ENCODE measurements at regions not wholly inside any gene's neighbourhood (a gene's known extent, or its start where the extent isn't known, plus 50 kb on each side); places are given as distances from the start of the nearest gene placed in this dataset.

DNA sequence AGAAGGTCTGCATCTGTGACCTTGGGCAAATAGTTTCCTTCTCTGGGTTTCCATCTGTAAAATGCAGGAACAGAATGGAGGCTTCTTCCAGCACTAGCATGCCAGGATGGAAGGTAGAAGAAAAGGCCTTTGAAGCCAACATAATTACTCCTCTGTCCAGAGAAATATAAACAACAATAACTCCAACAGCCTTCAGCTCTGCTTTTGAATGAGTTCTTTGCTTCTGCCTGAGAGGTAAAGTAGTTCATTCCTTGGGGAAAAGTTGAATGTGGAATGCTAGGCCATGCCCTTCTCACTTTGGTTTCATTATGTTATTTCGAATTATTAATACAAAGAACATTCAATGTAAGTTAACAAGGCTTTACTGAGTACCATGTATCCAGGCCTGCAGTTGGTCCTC, 61.2 kb upstream of the BLID start:
- no peak overlapping the region for H3K27ac ChIP-seq
- no peaks in the 10 kb centered on the region for H3K79me2 ChIP-seq (ENCODE audit: low read depth)
- H3K36me3 Mint-ChIP-seq = peaks cover 14% of the 10 kb centered on the region
- no peak overlapping the region for H3K27ac Mint-ChIP-seq
- H3K9me3 Mint-ChIP-seq = no peaks in the 10 kb centered on the region
- H3K4me1 Mint-ChIP-seq = peaks cover 25% of the 10 kb centered on the region
- no peak for DNase-seq (ENCODE audit: low spot score)
- no peak overlapping the region for H3K9ac ChIP-seq
- H3K4me3 Mint-ChIP-seq = no peak overlapping the region
- H2AFZ ChIP-seq (replicated peaks) = no peak overlapping the region
- peaks cover 6% of the 10 kb centered on the region for H3K4me1 ChIP-seq
- no peaks in the 10 kb centered on the region for H3F3A ChIP-seq (ENCODE audit: low read depth)
- H3K4me3 ChIP-seq = no peak overlapping the region
- no peaks in the 10 kb centered on the region for H3K9me3 ChIP-seq (ENCODE audit: low read depth)
- no peak overlapping the region for H3K4me2 ChIP-seq
- TF ChIP-seq EZH2phosphoT487 (IDR thresholded peaks at IDR 0.05) (no peak), EZH2 (IDR thresholded peaks at IDR 0.05) (no peak)
- TF ChIP-seq, protein P1, sequence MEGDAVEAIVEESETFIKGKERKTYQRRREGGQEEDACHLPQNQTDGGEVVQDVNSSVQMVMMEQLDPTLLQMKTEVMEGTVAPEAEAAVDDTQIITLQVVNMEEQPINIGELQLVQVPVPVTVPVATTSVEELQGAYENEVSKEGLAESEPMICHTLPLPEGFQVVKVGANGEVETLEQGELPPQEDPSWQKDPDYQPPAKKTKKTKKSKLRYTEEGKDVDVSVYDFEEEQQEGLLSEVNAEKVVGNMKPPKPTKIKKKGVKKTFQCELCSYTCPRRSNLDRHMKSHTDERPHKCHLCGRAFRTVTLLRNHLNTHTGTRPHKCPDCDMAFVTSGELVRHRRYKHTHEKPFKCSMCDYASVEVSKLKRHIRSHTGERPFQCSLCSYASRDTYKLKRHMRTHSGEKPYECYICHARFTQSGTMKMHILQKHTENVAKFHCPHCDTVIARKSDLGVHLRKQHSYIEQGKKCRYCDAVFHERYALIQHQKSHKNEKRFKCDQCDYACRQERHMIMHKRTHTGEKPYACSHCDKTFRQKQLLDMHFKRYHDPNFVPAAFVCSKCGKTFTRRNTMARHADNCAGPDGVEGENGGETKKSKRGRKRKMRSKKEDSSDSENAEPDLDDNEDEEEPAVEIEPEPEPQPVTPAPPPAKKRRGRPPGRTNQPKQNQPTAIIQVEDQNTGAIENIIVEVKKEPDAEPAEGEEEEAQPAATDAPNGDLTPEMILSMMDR (IDR thresholded peaks at IDR 0.05) = no peak
- no peaks in the 10 kb centered on the region for H4K20me1 ChIP-seq (ENCODE audit: low read depth)
- no peaks in the 10 kb centered on the region for H3K27me3 ChIP-seq
- no peaks in the 10 kb centered on the region for H3K27me3 Mint-ChIP-seq (ENCODE audit: insufficient read depth, low read depth)
- no peaks in the 10 kb centered on the region for H3K36me3 ChIP-seq

DNA sequence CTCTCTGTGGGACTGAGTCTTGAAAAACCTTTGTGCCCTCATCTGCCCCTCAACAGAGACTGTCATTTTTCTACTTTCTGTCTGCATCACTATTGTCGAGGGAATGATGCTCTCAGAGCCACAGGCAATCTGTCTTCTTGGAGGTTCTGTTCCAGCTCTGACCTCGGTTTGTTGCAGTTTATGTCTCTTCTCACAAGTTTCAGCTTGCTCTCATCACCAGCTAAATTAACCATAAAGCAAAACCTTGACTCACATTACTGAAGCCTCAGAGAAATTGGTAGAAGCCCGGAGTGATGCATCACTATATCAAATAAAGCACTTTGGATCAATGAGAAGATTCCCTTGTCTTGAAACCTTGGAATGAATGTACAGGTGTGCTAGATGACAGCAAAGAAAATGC, 60.6 kb upstream of the BLID start:
- Mint-ChIP-seq H3K4me1 (peaks cover 25% of the 10 kb centered on the region), H3K4me3 (no peak overlapping the region), H3K36me3 (peaks cover 14% of the 10 kb centered on the region), H3K27ac (no peak overlapping the region), H3K9me3 (no peaks in the 10 kb centered on the region), H3K27me3 (ENCODE audit: insufficient read depth, low read depth) (no peaks in the 10 kb centered on the region)
- Histone ChIP-seq H3K4me2 (no peak overlapping the region), H3F3A (ENCODE audit: low read depth) (no peaks in the 10 kb centered on the region), H3K79me2 (ENCODE audit: low read depth) (no peaks in the 10 kb centered on the region), H4K20me1 (ENCODE audit: low read depth) (no peaks in the 10 kb centered on the region), H3K27ac (no peak overlapping the region), H3K9ac (no peak overlapping the region), H2AFZ (replicated peaks) (no peak overlapping the region), H3K9me3 (ENCODE audit: low read depth) (no peaks in the 10 kb centered on the region), H3K4me1 (peaks cover under 1% of the 10 kb centered on the region), H3K27me3 (no peaks in the 10 kb centered on the region), H3K36me3 (no peaks in the 10 kb centered on the region), H3K4me3 (no peak overlapping the region)
- DNase-seq (ENCODE audit: low spot score) = no peak
- no peak for TF ChIP-seq EZH2 (IDR thresholded peaks at IDR 0.05)
- TF ChIP-seq, protein P1 (IDR thresholded peaks at IDR 0.05) = no peak

DNA sequence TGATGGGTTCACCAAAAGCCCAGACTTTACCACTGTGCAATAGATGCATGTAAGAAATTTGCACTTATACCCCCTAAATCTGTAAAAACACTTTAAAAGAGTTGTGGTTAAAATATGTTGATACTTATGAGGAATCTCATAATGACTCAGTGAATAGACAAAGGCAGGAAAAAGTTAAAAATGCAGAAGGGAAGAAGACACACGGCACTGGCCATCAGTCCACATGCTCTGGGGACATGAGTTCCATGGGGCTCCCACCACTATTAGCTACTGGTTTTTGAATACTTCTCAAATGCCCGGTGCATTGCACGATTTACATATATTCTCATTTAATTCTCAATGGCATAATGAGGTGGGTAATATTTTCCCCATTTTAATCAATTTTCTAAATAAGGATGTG, 59.3 kb upstream of the BLID start:
- Histone ChIP-seq H3K27me3 (no peaks in the 10 kb centered on the region), H3K4me1 (no peaks in the 10 kb centered on the region), H3K79me2 (ENCODE audit: low read depth) (no peaks in the 10 kb centered on the region), H2AFZ (replicated peaks) (no peak overlapping the region), H3K4me2 (no peak overlapping the region), H3K27ac (no peak overlapping the region), H3K9ac (no peak overlapping the region), H3F3A (ENCODE audit: low read depth) (no peaks in the 10 kb centered on the region), H4K20me1 (ENCODE audit: low read depth) (no peaks in the 10 kb centered on the region), H3K4me3 (no peak overlapping the region), H3K36me3 (no peaks in the 10 kb centered on the region), H3K9me3 (ENCODE audit: low read depth) (no peaks in the 10 kb centered on the region)
- DNase-seq (ENCODE audit: low spot score) = no peak
- Mint-ChIP-seq H3K9me3 (no peaks in the 10 kb centered on the region), H3K4me1 (peaks cover 16% of the 10 kb centered on the region), H3K27me3 (ENCODE audit: insufficient read depth, low read depth) (no peaks in the 10 kb centered on the region), H3K36me3 (peaks cover 16% of the 10 kb centered on the region), H3K27ac (no peak overlapping the region), H3K4me3 (no peak overlapping the region)
- TF ChIP-seq, protein P1 (IDR thresholded peaks at IDR 0.05) = no peak
- no peak for TF ChIP-seq EZH2phosphoT487 (IDR thresholded peaks at IDR 0.05)
- TF ChIP-seq EZH2 (IDR thresholded peaks at IDR 0.05) = no peak

DNA sequence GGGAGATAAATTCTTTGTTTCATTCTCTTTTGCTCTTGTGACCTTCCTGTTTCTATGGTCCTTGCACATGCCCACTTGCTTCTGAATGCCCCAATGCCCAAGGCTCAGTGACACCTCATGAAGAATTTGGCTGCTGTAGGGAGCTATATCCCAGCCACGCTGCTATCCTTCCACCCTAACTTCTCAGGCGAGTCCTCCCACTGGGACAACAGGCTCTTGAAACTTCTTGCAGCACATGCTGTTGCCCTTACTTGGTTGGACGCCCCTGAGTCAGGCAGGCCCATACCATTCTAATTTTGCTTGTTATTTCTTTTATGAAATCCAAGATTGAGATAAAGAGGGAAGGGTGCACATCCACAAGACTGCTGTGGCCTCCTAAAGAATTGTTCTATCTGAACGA, 57.6 kb upstream of the BLID start:
- H3K4me2 ChIP-seq = no peak overlapping the region
- Mint-ChIP-seq H3K27ac (no peak overlapping the region), H3K4me1 (peaks cover 10% of the 10 kb centered on the region), H3K27me3 (ENCODE audit: insufficient read depth, low read depth) (peaks cover 2% of the 10 kb centered on the region), H3K36me3 (peaks cover 15% of the 10 kb centered on the region), H3K4me3 (no peak overlapping the region), H3K9me3 (no peaks in the 10 kb centered on the region)
- no peak overlapping the region for H2AFZ ChIP-seq (replicated peaks)
- no peak overlapping the region for H3K4me3 ChIP-seq
- no peaks in the 10 kb centered on the region for H3K27me3 ChIP-seq
- H3K27ac ChIP-seq = no peak overlapping the region
- H3K9ac ChIP-seq = no peak overlapping the region
- H4K20me1 ChIP-seq (ENCODE audit: low read depth) = no peaks in the 10 kb centered on the region
- no peaks in the 10 kb centered on the region for H3K79me2 ChIP-seq (ENCODE audit: low read depth)
- H3K36me3 ChIP-seq = no peaks in the 10 kb centered on the region
- H3F3A ChIP-seq (ENCODE audit: low read depth) = no peaks in the 10 kb centered on the region
- H3K9me3 ChIP-seq (ENCODE audit: low read depth) = no peaks in the 10 kb centered on the region
- TF ChIP-seq, protein P1 (IDR thresholded peaks at IDR 0.05) = no peak
- no peak for TF ChIP-seq EZH2 (IDR thresholded peaks at IDR 0.05)
- no peak for TF ChIP-seq EZH2phosphoT487 (IDR thresholded peaks at IDR 0.05)
- DNase-seq (ENCODE audit: low spot score) = no peak
- no peaks in the 10 kb centered on the region for H3K4me1 ChIP-seq
